Hematopoietic multipotent progenitor cell treated with erythropoietin and hydrocortisone succinate and interleukin-3 and kit ligand, for 17 days (in vitro differentiated cells): ENCODE measurements at regions not wholly inside any gene's neighbourhood (a gene's known extent, or its start where the extent isn't known, plus 50 kb on each side); places are given as distances from the start of the nearest gene placed in this dataset.

ENCODE experiments used
- DNase-seq: peaks from one replicate; pipeline ENCODE4 v3.0.0-alpha.2; 2015; ENCODE audit warnings: low spot score

GRCh38 chr12:97177481-97177880 is 270.4 kb downstream of the NEDD1 start:
- DNase-seq = no peak

GRCh38 chr12:97181571-97182265 is 274.7 kb downstream of the NEDD1 start:
- no peak for DNase-seq

- no peak for DNase-seq
Observed at GRCh38 chr12:97182769-97183168, 275.7 kb downstream of the NEDD1 start.

- DNase-seq = no peak
Observed at GRCh38 chr12:97184127-97184773, 277.2 kb downstream of the NEDD1 start.

GRCh38 chr12:97185567-97185966 is 277.0 kb upstream of the RMST start:
- no peak for DNase-seq

- no peak for DNase-seq
Observed at GRCh38 chr12:97194546-97194945, 268.1 kb upstream of the RMST start.

- DNase-seq = no peak
Observed at GRCh38 chr12:97200181-97200580, 262.4 kb upstream of the RMST start.

- no peak for DNase-seq
Observed at GRCh38 chr12:97203408-97203807, 259.2 kb upstream of the RMST start.

GRCh38 chr12:97209997-97210396 is 252.6 kb upstream of the RMST start:
- no peak for DNase-seq

GRCh38 chr12:97211416-97211930 is 251.1 kb upstream of the RMST start:
- no peak for DNase-seq

GRCh38 chr12:97216848-97217247 is 245.8 kb upstream of the RMST start:
- DNase-seq = no peak

- no peak for DNase-seq
Observed at GRCh38 chr12:97222391-97222790, 240.2 kb upstream of the RMST start.

GRCh38 chr12:97223419-97223818 is 239.2 kb upstream of the RMST start:
- no peak for DNase-seq

- DNase-seq = no peak
Observed at GRCh38 chr12:97229004-97229403, 233.6 kb upstream of the RMST start.

- DNase-seq = no peak
Observed at GRCh38 chr12:97235102-97235501, 227.5 kb upstream of the RMST start.

GRCh38 chr12:97246368-97246767 is 216.2 kb upstream of the RMST start:
- DNase-seq = no peak

GRCh38 chr12:97250483-97250882 is 212.1 kb upstream of the RMST start:
- no peak for DNase-seq

GRCh38 chr12:97257726-97258125 is 204.9 kb upstream of the RMST start:
- no peak for DNase-seq

GRCh38 chr12:97259098-97259497 is 203.5 kb upstream of the RMST start:
- DNase-seq = no peak

- DNase-seq = no peak
Observed at GRCh38 chr12:97260786-97261185, 201.8 kb upstream of the RMST start.

GRCh38 chr12:97267166-97267565 is 195.4 kb upstream of the RMST start:
- DNase-seq = no peak

GRCh38 chr12:97267594-97268202 is 194.9 kb upstream of the RMST start:
- no peak for DNase-seq

GRCh38 chr12:97272471-97272870 is 190.1 kb upstream of the RMST start:
- no peak for DNase-seq
